ENCODE measurements at regions not wholly inside any gene's neighbourhood (a gene's known extent, or its start where the extent isn't known, plus 50 kb on each side); places are given as distances from the start of the nearest gene placed in this dataset.

DNA sequence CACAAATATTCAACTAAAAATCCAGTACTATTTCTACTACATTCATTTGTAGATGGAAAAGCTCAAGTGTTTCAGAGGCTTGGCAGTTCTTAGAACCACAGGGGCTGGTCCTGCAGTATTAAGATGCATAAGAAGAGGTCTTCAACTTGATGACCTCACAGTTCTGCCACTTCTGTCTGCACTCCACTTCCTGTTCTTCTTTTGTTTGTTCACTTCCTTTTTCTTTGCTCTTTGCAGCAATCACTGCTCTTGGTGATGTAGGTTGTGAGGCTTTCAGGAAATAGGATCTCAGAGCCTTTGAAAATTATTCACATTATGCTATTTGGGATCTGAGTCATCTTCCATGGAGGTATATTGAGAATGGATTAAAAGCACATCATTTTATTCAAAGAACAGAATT lies 602.0 kb upstream of the CPEB2 start:
- CTCF ChIA-PET (ENCODE audit: partially characterized antibody): interaction anchor here (1.0 kb wide), 1 partner anchor 103 kb away, joined by 3 read pairs; no protein-coding TSS in a partner anchor
- no peak overlapping the region for H2BK120ac ChIP-seq (replicated peaks; ENCODE audit: low read depth, low read length)

More for the DNA sequence above, 602.0 kb upstream of the CPEB2 start:
- no peak overlapping the region for H3K56ac ChIP-seq (replicated peaks; ENCODE audit: insufficient read length, low read depth, low read length)
- no peaks in the 10 kb centered on the region for H3K27me3 ChIP-seq (replicated peaks in 1 of 4; ENCODE audit: control insufficient read depth in 3 of 4, extremely low read depth in 1 of 4, insufficient read depth in 3 of 4, low read length in 3 of 4)
- H3K36me3 ChIP-seq (ENCODE audit: control insufficient read depth in 2 of 4, insufficient read depth in 4 of 4, low read length in 3 of 4): no peaks in the 10 kb centered on the region
- no peak overlapping the region for H2AK5ac ChIP-seq (ENCODE audit: low read depth, low read length)
- H2BK5ac ChIP-seq (ENCODE audit: low read depth, low read length): no peak overlapping the region
- DNase-seq (ENCODE audit: low read depth in 1 of 2, low spot score in 2 of 2) (no peak), FAIRE-seq (no peak)
- H2AFZ ChIP-seq (ENCODE audit: low read length): no peak overlapping the region
- no peak overlapping the region for H3K9ac ChIP-seq (replicated peaks in 1 of 4; ENCODE audit: extremely low read depth in 1 of 4, low read depth in 3 of 4, low read length in 3 of 4)
- no peak overlapping the region for H4K91ac ChIP-seq (replicated peaks; ENCODE audit: insufficient read length, low read length)
- POLR2A ChIA-PET (ENCODE audit: partially characterized antibody): no interaction called here
- H4K5ac ChIP-seq (ENCODE audit: insufficient read length, low read depth, low read length): no peak overlapping the region
- H2BK15ac ChIP-seq (ENCODE audit: low read length): no peak overlapping the region
- H2BK20ac ChIP-seq (ENCODE audit: low read length): no peak overlapping the region
- H3K18ac ChIP-seq (ENCODE audit: extremely low read depth, low read length): no peak overlapping the region
- H3K4me2 ChIP-seq (ENCODE audit: insufficient read depth in 1 of 2, low read depth in 2 of 2, low read length in 2 of 2): no peak overlapping the region
- no peak overlapping the region for H3K4me3 ChIP-seq (ENCODE audit: extremely low read depth in 1 of 4, insufficient read depth in 2 of 4, low read depth in 3 of 4, low read length in 4 of 4)
- no peak overlapping the region for H3K27ac ChIP-seq (ENCODE audit: low read depth, low read length)
- no peaks in the 10 kb centered on the region for H3K79me1 ChIP-seq (ENCODE audit: low read depth, low read length)
- no peak overlapping the region for H4K8ac ChIP-seq (ENCODE audit: extremely low read depth, insufficient read depth, low read length)
- H3K23me2 ChIP-seq (ENCODE audit: low read depth, low read length): no peaks in the 10 kb centered on the region; the same call in 1 of the 2 replicates
- H3K23ac ChIP-seq (ENCODE audit: insufficient read length): no peak overlapping the region
- H4K20me1 ChIP-seq (replicated peaks in 1 of 2; ENCODE audit: control insufficient read depth in 1 of 2, insufficient read depth in 2 of 2, low read length in 2 of 2): no peaks in the 10 kb centered on the region
- H3K79me2 ChIP-seq (ENCODE audit: control insufficient read depth in 1 of 2, insufficient read depth in 2 of 2, low read length in 2 of 2): no peaks in the 10 kb centered on the region
- no peak overlapping the region for H2BK12ac ChIP-seq (ENCODE audit: low read depth, low read length)
- peaks cover 0 to 3% (median 0%) of the 10 kb centered on the region in 4 experiments; a peak in 4 of 7 replicates for H3K4me1 ChIP-seq (replicated peaks in 1 of 4; ENCODE audit: control insufficient read depth in 3 of 4, insufficient read depth in 4 of 4, low read length in 3 of 4)
- no peak for TF ChIP-seq CBX5 (IDR thresholded peaks at IDR 0.05; ENCODE audit: low read depth, low read length)
- no peak for TF ChIP-seq EGR1 (IDR thresholded peaks at IDR 0.05; ENCODE audit: borderline replicate concordance, low read depth, low read length)
- no peak for TF ChIP-seq KDM5A (IDR thresholded peaks at IDR 0.05; ENCODE audit: low read length)
- no peak for TF ChIP-seq BCL11A (IDR thresholded peaks at IDR 0.05; ENCODE audit: low read depth in 2 of 2, low read length in 2 of 2)
- no peak for TF ChIP-seq KDM4A (IDR thresholded peaks at IDR 0.05; ENCODE audit: low read depth, low read length, severe bottlenecking)
- TF ChIP-seq TCF12 (IDR thresholded peaks at IDR 0.05; ENCODE audit: low read depth, low read length): no peak
- TF ChIP-seq PHF8 (conservative IDR thresholded peaks at IDR 0.05; ENCODE audit: low read depth, low read length): no peak
- no peak for TF ChIP-seq RFX5 (IDR thresholded peaks at IDR 0.05; ENCODE audit: borderline replicate concordance, low read depth, low read length)
- no peak overlapping the region for H3K4ac ChIP-seq (replicated peaks; ENCODE audit: insufficient read length, low read depth, low read length)
- H3K9me3 ChIP-seq (ENCODE audit: insufficient read depth in 2 of 2, low read depth in 1 of 2, low read length in 1 of 2): peaks cover 0 to 3% of the 10 kb centered on the region in 2 experiments; a peak in 1 of 4 replicates
- H3K14ac ChIP-seq (ENCODE audit: insufficient read length): no peak overlapping the region

All from H1 (cell line).